ENCODE measurements at regions not wholly inside any gene's neighbourhood (a gene's known extent, or its start where the extent isn't known, plus 50 kb on each side); places are given as distances from the start of the nearest gene placed in this dataset.

DNA sequence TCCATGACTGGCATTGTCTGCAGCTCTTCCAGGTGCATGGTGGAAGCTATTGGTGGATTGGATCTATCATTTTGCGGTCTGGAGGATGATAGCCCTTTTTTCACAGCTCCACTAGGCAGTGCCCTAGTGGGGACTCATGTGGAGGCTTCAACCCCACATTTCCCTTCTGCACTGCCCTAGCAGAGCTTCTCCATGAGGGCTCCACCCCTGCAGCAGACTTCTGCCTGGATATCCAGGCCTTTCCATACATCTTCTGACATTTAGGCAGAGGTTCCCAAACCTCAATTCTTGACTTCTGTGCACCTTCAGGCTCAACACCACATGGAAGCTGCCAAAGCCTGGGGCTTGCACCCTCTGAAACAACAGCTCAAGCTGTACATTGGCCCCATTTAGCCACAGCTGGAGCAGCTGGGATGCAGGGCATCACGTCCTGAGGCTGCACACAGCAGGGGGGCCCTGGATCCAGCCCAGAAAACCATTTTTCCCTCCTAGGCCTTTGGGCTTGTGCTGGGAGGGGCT is 800.2 kb upstream of the MIR17HG start (continued):
- TF ChIP-seq, protein P1, sequence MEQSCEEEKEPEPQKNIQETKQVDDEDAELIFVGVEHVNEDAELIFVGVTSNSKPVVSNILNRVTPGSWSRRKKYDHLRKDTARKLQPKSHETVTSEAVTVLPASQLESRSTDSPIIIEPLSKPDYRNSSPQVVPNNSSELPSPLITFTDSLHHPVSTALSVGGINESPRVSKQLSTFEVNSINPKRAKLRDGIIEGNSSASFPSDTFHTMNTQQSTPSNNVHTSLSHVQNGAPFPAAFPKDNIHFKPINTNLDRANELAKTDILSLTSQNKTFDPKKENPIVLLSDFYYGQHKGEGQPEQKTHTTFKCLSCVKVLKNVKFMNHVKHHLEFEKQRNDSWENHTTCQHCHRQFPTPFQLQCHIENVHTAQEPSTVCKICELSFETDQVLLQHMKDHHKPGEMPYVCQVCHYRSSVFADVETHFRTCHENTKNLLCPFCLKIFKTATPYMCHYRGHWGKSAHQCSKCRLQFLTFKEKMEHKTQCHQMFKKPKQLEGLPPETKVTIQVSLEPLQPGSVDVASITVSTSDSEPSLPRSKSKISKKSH (CRISPR knock-in tag; IDR thresholded peaks at IDR 0.05) = 0 out of 2 replicates have a peak, but pooled peaks have one; percentile 29
- no peak for TF ChIP-seq CBFA2T2 (conservative IDR thresholded peaks at IDR 0.05)
- TF ChIP-seq CBX1 (IDR thresholded peaks at IDR 0.05; ENCODE audit: low read depth) = peak; percentile 77; the same call in 1 of the 2 replicates
- TF ChIP-seq CBX3 (IDR thresholded peaks at IDR 0.05; ENCODE audit: borderline replicate concordance in 1 of 2, low read length in 2 of 2) = peak in 1 of 2 experiments; percentile 53; a peak in 1 of 3 replicates
- TF ChIP-seq RREB1 (CRISPR knock-in tag; IDR thresholded peaks at IDR 0.05) = no peak
- no peak for TF ChIP-seq PURB (CRISPR knock-in tag; IDR thresholded peaks at IDR 0.05; ENCODE audit: low read depth)
- no peak for TF ChIP-seq HSF4 (CRISPR knock-in tag; IDR thresholded peaks at IDR 0.05; ENCODE audit: borderline replicate concordance)
- TF ChIP-seq ZNF764 (CRISPR knock-in tag; IDR thresholded peaks at IDR 0.05; ENCODE audit: low read depth) = no peak

Measured in K562 (cell line).